Esophagus squamous epithelium (tissue), 4 donors: ENCODE measurements at regions not wholly inside any gene's neighbourhood (a gene's known extent, or its start where the extent isn't known, plus 50 kb on each side); places are given as distances from the start of the nearest gene placed in this dataset.

Source experiments
- CTCF ChIP-seq, 6 experiments: fragments of 450-650 bp in 4 of 6; fragments of 200-600 bp in 2 of 6; sonication (generic) in 2 of 6; IDR thresholded peaks; one replicate each; pipeline ENCODE4 v1.5.1; 2016 to 2019; ENCODE audit warnings: antibody characterized with exemption in 6 of 6, mild to moderate bottlenecking in 4 of 6, moderate library complexity in 4 of 6
- POLR2A ChIP-seq, 4 donors: fragments of 450-650 bp; IDR thresholded peaks; one replicate each; pipeline ENCODE4 v1.6.1; 2017; ENCODE audit warnings: antibody characterized with exemption in 4 of 4, mild to moderate bottlenecking in 4 of 4, moderate library complexity in 3 of 4

DNA sequence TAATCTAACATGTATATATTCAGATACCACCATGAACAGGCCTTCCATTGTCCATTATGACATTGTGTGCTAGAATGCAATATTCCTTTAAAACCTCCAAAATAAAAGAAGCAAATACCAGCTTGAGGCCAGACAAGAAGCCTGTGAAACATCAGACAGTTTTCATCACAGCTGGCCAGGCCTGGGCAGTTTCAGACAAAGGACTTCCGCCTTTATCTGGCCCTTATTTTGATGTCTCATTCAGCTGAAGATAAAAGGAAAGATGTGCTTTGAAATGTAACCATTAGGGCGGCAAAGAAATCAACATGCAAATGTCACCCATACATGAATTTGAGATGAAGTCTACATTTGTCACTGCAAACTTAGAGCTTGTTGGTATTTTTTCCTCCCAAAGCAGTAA, 737.5 kb downstream of the KCNJ2 start:
- TF ChIP-seq POLR2A (IDR thresholded peaks at IDR 0.05) = no peak
- TF ChIP-seq CTCF (IDR thresholded peaks at IDR 0.05) = no peak
